Skeletal muscle tissue (tissue), 3 donors: ENCODE measurements at regions not wholly inside any gene's neighbourhood (a gene's known extent, or its start where the extent isn't known, plus 50 kb on each side); places are given as distances from the start of the nearest gene placed in this dataset.

ENCODE experiments used
- H3K27ac ChIP-seq: one replicate; pipeline ENCODE4 v1.7.0; 2013; ENCODE audit warnings: mild to moderate bottlenecking, low read depth, low read length, inconsistent platforms
- H3K27me3 ChIP-seq, 3 donors: one replicate each; pipeline ENCODE4 v1.7.0; 2013; ENCODE audit warnings: low read length in 3 of 3; ENCODE audit not compliant: control insufficient read depth in 3 of 3, insufficient read depth in 3 of 3
- H3K36me3 ChIP-seq, 3 donors: one replicate each; pipeline ENCODE4 v1.7.0; 2013; ENCODE audit warnings: low read length in 3 of 3; ENCODE audit not compliant: control insufficient read depth in 3 of 3, insufficient read depth in 3 of 3
- H3K4me1 ChIP-seq, 3 donors: one replicate each; pipeline ENCODE4 v1.7.0; 2013; ENCODE audit warnings: low read length in 3 of 3, mild to moderate bottlenecking in 3 of 3; ENCODE audit not compliant: control insufficient read depth in 3 of 3, insufficient read depth in 3 of 3
- H3K4me3 ChIP-seq, 3 donors: one replicate each; pipeline ENCODE4 v1.7.0; 2013; ENCODE audit warnings: low read length in 3 of 3
- H3K9ac ChIP-seq, 3 donors: one replicate each; pipeline ENCODE4 v1.7.0; 2013; ENCODE audit warnings: low read length in 3 of 3, mild to moderate bottlenecking in 3 of 3, moderate library complexity in 2 of 3, low read depth in 1 of 3
- H3K9me3 ChIP-seq, 3 donors: one replicate each; pipeline ENCODE4 v1.7.0; 2013; ENCODE audit warnings: low read length in 3 of 3; ENCODE audit not compliant: control insufficient read depth in 3 of 3
- donor health status: Osteomylitis.

DNA sequence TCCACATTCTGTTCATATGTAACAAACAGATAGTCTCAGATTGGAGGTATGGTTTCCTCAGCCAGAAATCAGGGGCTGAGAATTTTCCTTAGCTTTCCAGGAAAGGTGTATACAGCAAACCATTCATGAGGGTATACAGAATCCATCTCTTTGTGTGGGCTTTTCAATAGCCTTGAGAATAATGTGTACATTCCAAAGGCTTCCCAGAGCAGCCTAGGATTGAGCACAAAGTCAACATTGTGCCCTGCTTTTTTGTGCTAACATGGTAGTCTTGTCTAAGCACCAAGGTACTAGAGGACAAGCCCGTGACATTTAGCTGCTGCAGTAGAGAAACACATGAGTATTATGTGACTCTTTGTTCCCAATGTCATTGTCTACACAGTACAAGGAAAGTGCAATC lies 322.1 kb upstream of the TANK start:
- H3K36me3 ChIP-seq, result no peaks in the 10 kb centered on the region
- H3K4me3 ChIP-seq, result no peak overlapping the region
- H3K4me1 ChIP-seq, result no peaks in the 10 kb centered on the region
- no peak overlapping the region for H3K27ac ChIP-seq
- no peak overlapping the region for H3K9ac ChIP-seq
- H3K9me3 ChIP-seq, result peaks cover 0 to 2% (median 0%) of the 10 kb centered on the region in 3 donors
- H3K27me3 ChIP-seq, result no peaks in the 10 kb centered on the region

DNA sequence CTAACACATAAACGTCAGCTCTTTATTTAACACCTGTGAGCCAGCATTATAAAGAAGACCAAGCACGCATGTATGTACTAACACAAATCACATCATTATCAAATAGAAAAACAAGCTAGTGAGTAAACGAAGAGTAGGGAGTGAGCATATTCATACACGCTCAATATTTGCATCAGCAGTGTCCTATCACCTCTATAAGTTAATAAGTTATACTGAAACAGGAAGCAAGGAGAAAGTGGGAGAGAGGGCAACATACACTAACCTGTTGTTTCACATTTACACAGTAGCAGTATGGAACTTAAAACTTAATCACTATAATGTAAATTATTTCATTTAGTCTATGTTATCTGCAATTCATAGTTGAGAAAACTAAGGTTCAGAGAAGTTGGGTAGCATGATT lies 321.5 kb upstream of the TANK start:
- Histone ChIP-seq H3K4me1 (no peaks in the 10 kb centered on the region), H3K27me3 (no peaks in the 10 kb centered on the region), H3K9me3 (peaks cover 0 to 2% (median 0%) of the 10 kb centered on the region in 3 donors)

DNA sequence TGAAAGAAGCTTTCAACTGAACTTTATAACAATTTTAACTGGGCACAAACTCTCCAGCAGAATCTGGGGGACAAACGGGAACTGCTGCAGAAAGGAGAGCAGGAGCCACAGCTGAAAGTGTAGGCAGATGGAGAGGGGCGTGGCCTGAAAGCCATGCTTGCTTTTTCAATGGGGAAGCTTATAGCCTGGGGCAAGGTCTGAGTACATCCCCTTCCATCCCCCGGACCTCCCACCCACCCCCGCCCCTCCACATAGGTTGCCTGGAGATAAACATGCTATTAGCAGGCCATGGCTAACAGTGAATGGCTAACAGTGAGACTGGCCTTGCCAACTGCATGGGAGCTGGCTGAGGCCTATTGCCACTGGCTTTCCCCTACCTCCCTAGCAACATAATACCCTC lies 317.9 kb upstream of the TANK start:
- H3K27me3 ChIP-seq, result no peaks in the 10 kb centered on the region
- H3K4me1 ChIP-seq, result no peaks in the 10 kb centered on the region
- peaks cover 0 to 2% (median 0%) of the 10 kb centered on the region in 3 donors for H3K9me3 ChIP-seq
- H3K27ac ChIP-seq, result no peak overlapping the region
- no peak overlapping the region for H3K4me3 ChIP-seq
- no peak overlapping the region for H3K9ac ChIP-seq
- H3K36me3 ChIP-seq, result no peaks in the 10 kb centered on the region

More for the DNA sequence above, 321.5 kb upstream of the TANK start:
- no peaks in the 10 kb centered on the region for H3K36me3 ChIP-seq
- H3K9ac ChIP-seq, result no peak overlapping the region
- no peak overlapping the region for H3K4me3 ChIP-seq
- no peak overlapping the region for H3K27ac ChIP-seq

DNA sequence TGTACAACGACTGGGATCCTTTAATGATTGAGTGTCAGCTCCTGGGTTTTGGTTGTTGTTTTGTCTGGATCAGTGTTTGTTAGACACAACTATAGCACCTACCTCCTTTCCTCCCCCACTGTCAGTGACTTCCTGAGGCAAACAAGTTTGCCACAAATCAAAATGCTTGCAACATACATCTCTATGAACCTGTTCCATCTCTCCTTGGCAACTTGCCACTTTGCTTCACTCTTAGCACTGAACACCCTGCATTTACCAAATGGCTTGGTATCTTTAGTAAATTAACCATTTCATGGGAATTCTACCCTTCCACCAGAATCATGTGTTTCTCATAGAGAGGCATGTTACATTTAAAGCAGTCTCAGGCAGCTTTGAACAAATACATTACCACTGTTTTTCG lies 301.1 kb upstream of the TANK start:
- Histone ChIP-seq H3K27me3 (no peaks in the 10 kb centered on the region), H3K9ac (no peak overlapping the region), H3K36me3 (no peaks in the 10 kb centered on the region), H3K9me3 (no peaks in the 10 kb centered on the region), H3K4me1 (no peaks in the 10 kb centered on the region), H3K27ac (no peak overlapping the region), H3K4me3 (no peak overlapping the region)

DNA sequence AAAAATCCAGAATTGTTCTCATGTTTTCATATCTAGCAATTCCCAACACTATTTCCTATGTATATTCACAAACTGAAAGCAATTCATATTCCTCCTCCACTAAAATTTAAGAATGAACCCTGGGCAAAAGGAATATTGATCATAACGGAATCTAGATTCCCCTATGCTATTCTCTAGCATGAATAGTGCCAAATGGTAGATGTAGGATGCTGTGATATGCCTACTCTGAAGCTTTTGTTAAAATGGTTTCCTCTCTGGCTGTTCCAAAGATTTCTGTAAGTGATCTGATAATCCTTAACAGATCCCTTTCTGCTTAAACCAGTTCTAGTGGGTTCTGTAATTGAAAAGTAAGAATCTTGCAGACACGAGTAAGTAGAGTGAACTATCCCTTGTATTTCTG lies 298.0 kb upstream of the TANK start:
- H3K27ac ChIP-seq, result no peak overlapping the region
- H3K9ac ChIP-seq, result no peak overlapping the region
- H3K4me1 ChIP-seq, result no peaks in the 10 kb centered on the region
- no peaks in the 10 kb centered on the region for H3K27me3 ChIP-seq
- no peak overlapping the region for H3K4me3 ChIP-seq
- no peaks in the 10 kb centered on the region for H3K36me3 ChIP-seq
- no peaks in the 10 kb centered on the region for H3K9me3 ChIP-seq

DNA sequence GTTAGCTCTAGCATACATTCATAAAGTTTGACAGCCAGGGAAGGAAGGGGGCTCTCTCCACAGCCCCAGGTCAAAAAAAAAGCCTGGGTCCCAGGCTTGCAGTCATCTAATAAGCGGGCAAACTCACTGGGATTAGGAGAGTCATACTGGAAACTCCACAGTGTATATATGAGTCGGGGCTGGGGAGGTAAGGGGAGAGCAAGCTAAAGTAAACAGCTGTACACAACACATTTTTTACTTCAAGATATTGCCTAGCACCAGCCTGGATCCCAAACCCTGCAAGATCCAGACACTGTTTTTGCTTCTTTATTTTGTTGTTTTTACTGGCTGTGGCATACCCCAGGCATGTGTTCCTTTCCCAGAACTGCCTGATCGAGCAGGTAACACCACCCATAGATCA lies 291.3 kb upstream of the TANK start:
- H3K9me3 ChIP-seq, result no peaks in the 10 kb centered on the region
- no peaks in the 10 kb centered on the region for H3K27me3 ChIP-seq
- H3K4me1 ChIP-seq, result peaks cover 0 to 4% (median 2%) of the 10 kb centered on the region in 3 donors
- no peaks in the 10 kb centered on the region for H3K36me3 ChIP-seq
- H3K27ac ChIP-seq, result no peak overlapping the region
- H3K9ac ChIP-seq, result no peak overlapping the region
- no peak overlapping the region for H3K4me3 ChIP-seq

DNA sequence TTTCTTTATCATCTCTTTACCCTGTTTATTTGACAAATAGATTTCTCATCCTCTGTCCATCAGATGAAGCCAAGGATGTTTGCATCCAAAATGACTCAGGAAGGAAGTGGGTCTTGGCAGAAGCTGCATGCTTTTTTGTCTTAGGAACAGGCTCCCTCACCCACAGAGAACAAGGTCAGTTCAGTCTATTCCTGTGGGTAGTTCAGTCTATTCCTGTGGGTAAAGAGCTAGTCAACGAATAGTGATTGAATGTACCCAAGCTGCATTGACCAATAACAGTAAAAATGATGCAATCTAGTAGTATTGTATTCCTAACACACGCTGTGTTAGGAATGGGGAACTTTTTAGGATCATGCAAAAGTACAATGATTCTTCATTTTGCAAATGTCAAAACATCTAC lies 290.8 kb upstream of the TANK start:
- H3K36me3 ChIP-seq, result no peaks in the 10 kb centered on the region
- peaks cover 0 to 4% (median 2%) of the 10 kb centered on the region in 3 donors for H3K4me1 ChIP-seq
- no peak overlapping the region for H3K4me3 ChIP-seq
- no peak overlapping the region for H3K27ac ChIP-seq
- H3K9me3 ChIP-seq, result no peaks in the 10 kb centered on the region
- no peak overlapping the region for H3K9ac ChIP-seq
- H3K27me3 ChIP-seq, result no peaks in the 10 kb centered on the region

DNA sequence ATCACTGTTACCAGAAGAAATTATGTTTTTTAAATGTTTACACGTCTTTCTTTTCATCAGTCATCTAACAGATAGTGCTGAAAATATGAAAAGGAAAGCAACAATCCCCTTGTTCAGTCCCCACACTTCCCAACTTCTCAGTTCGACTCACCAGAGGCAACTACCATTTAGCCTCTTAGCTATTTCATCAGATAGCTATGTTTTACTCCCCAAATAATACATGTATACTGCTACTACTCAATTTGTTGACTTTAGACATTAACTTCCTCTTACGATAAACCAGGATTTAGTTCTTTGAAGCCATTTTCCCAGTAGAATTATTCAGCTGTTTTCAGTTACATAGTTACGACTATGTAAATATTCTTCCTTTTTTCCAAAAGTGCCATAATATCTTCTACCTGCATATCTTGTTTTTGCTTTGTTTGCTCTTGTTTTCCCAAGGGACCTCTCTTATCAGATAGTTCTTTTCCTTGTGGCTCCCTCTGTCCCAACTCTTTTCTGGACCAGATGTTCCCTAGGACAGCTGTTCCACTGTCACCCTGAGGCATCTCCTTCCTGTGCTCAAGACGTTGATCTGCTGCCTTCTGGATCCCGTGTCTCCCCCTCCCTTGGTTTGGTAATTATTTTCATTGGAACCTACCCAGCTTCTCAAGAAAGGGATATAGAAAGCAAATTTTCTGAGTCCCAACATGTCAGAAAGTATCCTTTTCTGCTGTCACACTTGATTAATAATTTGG lies 289.3 kb upstream of the TANK start:
- Histone ChIP-seq H3K4me3 (no peak overlapping the region), H3K9me3 (no peaks in the 10 kb centered on the region), H3K36me3 (no peaks in the 10 kb centered on the region), H3K27ac (peak overlapping the region; percentile 27), H3K4me1 (peaks cover 0 to 4% (median 2%) of the 10 kb centered on the region in 3 donors), H3K9ac (no peak overlapping the region), H3K27me3 (no peaks in the 10 kb centered on the region)

DNA sequence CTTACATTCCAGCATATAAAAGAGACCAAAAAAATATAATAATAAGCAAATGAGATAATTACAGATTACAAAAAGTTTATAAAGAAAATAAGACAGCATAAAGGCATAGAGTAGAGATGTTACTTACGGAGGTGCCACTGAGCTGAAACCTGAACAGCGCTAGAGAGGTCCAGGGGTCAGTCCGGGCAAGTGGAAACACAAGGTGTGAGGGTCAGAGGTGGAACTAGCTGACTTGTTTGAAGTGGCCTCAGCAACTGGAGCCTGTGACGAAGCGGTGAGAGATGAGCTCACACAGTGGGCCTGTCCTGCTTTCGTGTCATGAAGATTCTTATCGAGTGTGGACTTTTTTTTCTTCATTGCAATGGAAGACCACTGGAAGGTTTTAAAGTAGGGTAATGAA lies 288.3 kb upstream of the TANK start:
- H3K9me3 ChIP-seq, result no peaks in the 10 kb centered on the region
- H3K36me3 ChIP-seq, result no peaks in the 10 kb centered on the region
- no peak overlapping the region for H3K9ac ChIP-seq
- no peak overlapping the region for H3K4me3 ChIP-seq
- H3K4me1 ChIP-seq, result peaks cover 0 to 4% (median 2%) of the 10 kb centered on the region in 3 donors
- H3K27me3 ChIP-seq, result no peaks in the 10 kb centered on the region
- H3K27ac ChIP-seq, result no peak overlapping the region

DNA sequence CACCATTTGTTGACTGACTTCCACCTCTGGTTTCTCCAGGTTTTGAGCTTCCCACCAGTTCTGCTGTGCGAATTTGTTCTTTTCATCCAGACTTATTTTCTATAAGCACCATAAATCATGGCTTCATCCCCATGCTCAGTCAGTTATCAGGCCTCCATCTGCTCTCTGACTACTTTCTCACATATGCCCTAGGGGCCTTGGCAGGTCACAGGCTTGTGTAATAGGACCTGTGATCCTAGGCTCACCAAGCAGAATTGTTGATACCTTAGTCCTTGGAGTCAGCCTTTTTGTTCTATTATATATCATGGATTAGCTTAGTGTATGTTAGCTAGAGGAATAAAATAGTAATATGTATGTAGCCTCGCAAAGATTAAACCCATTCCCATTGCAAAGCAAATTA lies 284.2 kb upstream of the TANK start:
- Histone ChIP-seq H3K27me3 (no peaks in the 10 kb centered on the region), H3K4me3 (no peak overlapping the region), H3K9ac (no peak overlapping the region), H3K27ac (no peak overlapping the region), H3K9me3 (no peaks in the 10 kb centered on the region), H3K36me3 (no peaks in the 10 kb centered on the region), H3K4me1 (no peaks in the 10 kb centered on the region)
